ENCODE measurements at regions not wholly inside any gene's neighbourhood (a gene's known extent, or its start where the extent isn't known, plus 50 kb on each side); places are given as distances from the start of the nearest gene placed in this dataset.

- Mint-ChIP-seq H3K4me1 (no peaks in the 10 kb centered on the region), H3K27ac (no peak overlapping the region), H3K9me3 (ENCODE audit: low read depth) (no peaks in the 10 kb centered on the region), H3K36me3 (ENCODE audit: low read depth) (no peaks in the 10 kb centered on the region), H3K4me3 (no peak overlapping the region), H3K27me3 (no peaks in the 10 kb centered on the region)
- POLR2A ChIA-PET: no interaction called here
- intact Hi-C loops (cut with DNase I, micrococcal nuclease): no loop called here
- CTCF ChIA-PET: no interaction called here
- ATAC-seq (no peak), DNase-seq (no peak)
These were observed 50.0 kb upstream of the ALDH1B1 start for GRCh38 chr9:38342532-38342931.

- Mint-ChIP-seq H3K27ac (no peak overlapping the region), H3K4me3 (no peak overlapping the region), H3K27me3 (no peaks in the 10 kb centered on the region), H3K36me3 (ENCODE audit: low read depth) (no peaks in the 10 kb centered on the region), H3K9me3 (ENCODE audit: low read depth) (no peaks in the 10 kb centered on the region), H3K4me1 (no peaks in the 10 kb centered on the region)
- CTCF ChIA-PET: no interaction called here
- DNase-seq (no peak), ATAC-seq (no peak)
- POLR2A ChIA-PET: no interaction called here
- intact Hi-C loops (cut with DNase I, micrococcal nuclease): no loop called here
These were observed 50.4 kb upstream of the ALDH1B1 start for GRCh38 chr9:38342096-38342495.

- no peak for ATAC-seq
- CTCF ChIA-PET: interaction anchor here (0.6 kb wide), 1 partner anchor 50 kb away, joined by 3 read pairs; no protein-coding TSS in a partner anchor
These were observed 53.0 kb upstream of the ALDH1B1 start for GRCh38 chr9:38339496-38339895.

GRCh38 chr9:38339087-38339486 lies 53.4 kb upstream of the ALDH1B1 start:
- no peak overlapping the region for H3K27ac Mint-ChIP-seq
- H3K36me3 Mint-ChIP-seq (ENCODE audit: low read depth): no peaks in the 10 kb centered on the region
- ChIA-PET POLR2A (interaction anchor here (0.9 kb wide), 1 partner anchor 54 kb away, joined by 5 read pairs; no protein-coding TSS in a partner anchor), CTCF (no interaction called here)
- H3K27me3 Mint-ChIP-seq: no peaks in the 10 kb centered on the region
- intact Hi-C loops (cut with DNase I, micrococcal nuclease): no loop called here
- no peaks in the 10 kb centered on the region for H3K9me3 Mint-ChIP-seq (ENCODE audit: low read depth)
- no peak overlapping the region for H3K4me3 Mint-ChIP-seq
- no peaks in the 10 kb centered on the region for H3K4me1 Mint-ChIP-seq
- DNase-seq (no peak), ATAC-seq (peak; percentile 55)

More at GRCh38 chr9:38339496-38339895, 53.0 kb upstream of the ALDH1B1 start:
- POLR2A ChIA-PET: interaction anchor here (0.9 kb wide), 1 partner anchor 54 kb away, joined by 5 read pairs; no protein-coding TSS in a partner anchor
- no peak overlapping the region for H3K27ac Mint-ChIP-seq
- no peak overlapping the region for H3K4me3 Mint-ChIP-seq
- no peaks in the 10 kb centered on the region for H3K4me1 Mint-ChIP-seq
- DNase-seq: no peak
- H3K27me3 Mint-ChIP-seq: no peaks in the 10 kb centered on the region
- no peaks in the 10 kb centered on the region for H3K36me3 Mint-ChIP-seq (ENCODE audit: low read depth)
- H3K9me3 Mint-ChIP-seq (ENCODE audit: low read depth): no peaks in the 10 kb centered on the region
- intact Hi-C loops (cut with DNase I, micrococcal nuclease): no loop called here

GRCh38 chr9:38338342-38339018 lies 54.0 kb upstream of the ALDH1B1 start:
- H3K4me1 Mint-ChIP-seq: no peaks in the 10 kb centered on the region
- ChIA-PET POLR2A (interaction anchor here (0.9 kb wide), 1 partner anchor 55 kb away, joined by 5 read pairs; no protein-coding TSS in a partner anchor), CTCF (no interaction called here)
- no peak for DNase-seq
- no peaks in the 10 kb centered on the region for H3K36me3 Mint-ChIP-seq (ENCODE audit: low read depth)
- no peak overlapping the region for H3K27ac Mint-ChIP-seq
- no peak overlapping the region for H3K4me3 Mint-ChIP-seq
- intact Hi-C loops (cut with DNase I, micrococcal nuclease): no loop called here
- no peaks in the 10 kb centered on the region for H3K27me3 Mint-ChIP-seq
- no peaks in the 10 kb centered on the region for H3K9me3 Mint-ChIP-seq (ENCODE audit: low read depth)
- no peak for ATAC-seq

GRCh38 chr9:38337706-38338264 lies 54.7 kb upstream of the ALDH1B1 start:
- no peak for DNase-seq
- no peak for ATAC-seq
- no peaks in the 10 kb centered on the region for H3K9me3 Mint-ChIP-seq (ENCODE audit: low read depth)
- no peaks in the 10 kb centered on the region for H3K36me3 Mint-ChIP-seq (ENCODE audit: low read depth)
- intact Hi-C loops (cut with DNase I, micrococcal nuclease): no loop called here
- H3K4me3 Mint-ChIP-seq: no peak overlapping the region
- ChIA-PET POLR2A (no interaction called here), CTCF (no interaction called here)
- H3K27me3 Mint-ChIP-seq: no peaks in the 10 kb centered on the region
- H3K27ac Mint-ChIP-seq: no peak overlapping the region
- no peaks in the 10 kb centered on the region for H3K4me1 Mint-ChIP-seq

- intact Hi-C loops (cut with DNase I, micrococcal nuclease): no loop called here
- ChIA-PET POLR2A (no interaction called here), CTCF (no interaction called here)
- Mint-ChIP-seq H3K27ac (no peak overlapping the region), H3K36me3 (ENCODE audit: low read depth) (no peaks in the 10 kb centered on the region), H3K27me3 (no peaks in the 10 kb centered on the region), H3K4me3 (no peak overlapping the region), H3K9me3 (ENCODE audit: low read depth) (no peaks in the 10 kb centered on the region), H3K4me1 (no peaks in the 10 kb centered on the region)
- no peak for ATAC-seq
- no peak for DNase-seq
These were observed 55.3 kb upstream of the ALDH1B1 start for GRCh38 chr9:38337181-38337580.

GRCh38 chr9:38336341-38336740 lies 56.2 kb upstream of the ALDH1B1 start:
- ATAC-seq (no peak), DNase-seq (no peak)
- no peaks in the 10 kb centered on the region for H3K27me3 Mint-ChIP-seq
- no peak overlapping the region for H3K27ac Mint-ChIP-seq
- H3K4me3 Mint-ChIP-seq: no peak overlapping the region
- no peaks in the 10 kb centered on the region for H3K4me1 Mint-ChIP-seq
- ChIA-PET CTCF (no interaction called here), POLR2A (no interaction called here)
- intact Hi-C loops (cut with DNase I, micrococcal nuclease): no loop called here
- H3K36me3 Mint-ChIP-seq (ENCODE audit: low read depth): no peaks in the 10 kb centered on the region
- H3K9me3 Mint-ChIP-seq (ENCODE audit: low read depth): no peaks in the 10 kb centered on the region

- H3K4me3 Mint-ChIP-seq: no peak overlapping the region
These were observed 56.8 kb upstream of the ALDH1B1 start for GRCh38 chr9:38335686-38336085.

GRCh38 chr9:38334234-38334633 lies 58.3 kb upstream of the ALDH1B1 start:
- H3K4me1 Mint-ChIP-seq: no peaks in the 10 kb centered on the region
- H3K36me3 Mint-ChIP-seq (ENCODE audit: low read depth): no peaks in the 10 kb centered on the region
- ATAC-seq (no peak), DNase-seq (no peak)
- H3K4me3 Mint-ChIP-seq: no peak overlapping the region
- no peaks in the 10 kb centered on the region for H3K27me3 Mint-ChIP-seq
- no peak overlapping the region for H3K27ac Mint-ChIP-seq
- intact Hi-C loops (cut with DNase I, micrococcal nuclease): no loop called here
- ChIA-PET CTCF (interaction anchor here (0.8 kb wide), 1 partner anchor 16 kb away, joined by 3 read pairs; no protein-coding TSS in a partner anchor), POLR2A (no interaction called here)
- no peaks in the 10 kb centered on the region for H3K9me3 Mint-ChIP-seq (ENCODE audit: low read depth)

More at GRCh38 chr9:38335686-38336085, 56.8 kb upstream of the ALDH1B1 start:
- Mint-ChIP-seq H3K27me3 (no peaks in the 10 kb centered on the region), H3K36me3 (ENCODE audit: low read depth) (no peaks in the 10 kb centered on the region), H3K27ac (no peak overlapping the region), H3K9me3 (ENCODE audit: low read depth) (no peaks in the 10 kb centered on the region), H3K4me1 (no peaks in the 10 kb centered on the region)
- ChIA-PET POLR2A (no interaction called here), CTCF (no interaction called here)
- intact Hi-C loops (cut with DNase I, micrococcal nuclease): no loop called here
- ATAC-seq (no peak), DNase-seq (no peak)

- no peak for ATAC-seq
- Mint-ChIP-seq H3K36me3 (ENCODE audit: low read depth) (no peaks in the 10 kb centered on the region), H3K27ac (no peak overlapping the region), H3K27me3 (no peaks in the 10 kb centered on the region), H3K4me1 (no peaks in the 10 kb centered on the region), H3K9me3 (ENCODE audit: low read depth) (no peaks in the 10 kb centered on the region), H3K4me3 (no peak overlapping the region)
- intact Hi-C loops (cut with DNase I, micrococcal nuclease): no loop called here
- DNase-seq: no peak
- CTCF ChIA-PET: no interaction called here
- POLR2A ChIA-PET: no interaction called here
These were observed 59.5 kb upstream of the ALDH1B1 start for GRCh38 chr9:38333047-38333446.

GRCh38 chr9:38332625-38333024 lies 59.9 kb upstream of the ALDH1B1 start:
- CTCF ChIA-PET: no interaction called here

More at GRCh38 chr9:38332625-38333024, 59.9 kb upstream of the ALDH1B1 start:
- H3K9me3 Mint-ChIP-seq (ENCODE audit: low read depth): no peaks in the 10 kb centered on the region
- no peaks in the 10 kb centered on the region for H3K36me3 Mint-ChIP-seq (ENCODE audit: low read depth)
- H3K27me3 Mint-ChIP-seq: no peaks in the 10 kb centered on the region
- ATAC-seq: no peak
- POLR2A ChIA-PET: no interaction called here
- no peak overlapping the region for H3K4me3 Mint-ChIP-seq
- no peak overlapping the region for H3K27ac Mint-ChIP-seq
- DNase-seq: no peak
- intact Hi-C loops (cut with DNase I, micrococcal nuclease): no loop called here
- H3K4me1 Mint-ChIP-seq: no peaks in the 10 kb centered on the region

All from activated CD4-positive, alpha-beta T cell treated with anti-CD3 and anti-CD28 coated beads for 36 hours (primary cell).